PC-9 (cell line): ENCODE measurements at regions not wholly inside any gene's neighbourhood (a gene's known extent, or its start where the extent isn't known, plus 50 kb on each side); places are given as distances from the start of the nearest gene placed in this dataset.

Experiments
- BruUV-seq: library from RNA; stranded (reverse); fragments of 400-500 nt; replicated peaks from 2 replicates; lab custom pipeline; 2021; lab: Mats Ljungman, UMichigan
- CTCF ChIA-PET: fragments of 300-600 bp; sonication (Branson Sonifier 250); formaldehyde crosslinking; loops from one replicate; lab custom pipeline; 2022; ENCODE audit warnings: antibody characterized with exemption; lab: Charles Lee
- POLR2A ChIA-PET: fragments of 300-600 bp; sonication (Branson Sonifier 250); formaldehyde crosslinking; loops from one replicate; lab custom pipeline; 2022; ENCODE audit warnings: antibody characterized with exemption; ENCODE audit not compliant: unreplicated experiment; lab: Charles Lee
- DNase-seq, 2 experiments: peaks; one replicate each; pipeline versions ENCODE4 v3.0.0 to v3.0.0-alpha.2; 2015 to 2022; ENCODE audit warnings: mixed read lengths in 1 of 2
- H2AFZ ChIP-seq: fragments of 200-600 bp; sonication (generic); 2 replicates; pipeline ENCODE4 v1.8.1; 2017; ENCODE audit warnings: antibody characterized with exemption
- H3F3A ChIP-seq: fragments of 200-600 bp; sonication (generic); 2 replicates; pipeline ENCODE4 v1.8.1; 2017; ENCODE audit warnings: antibody characterized with exemption, mild to moderate bottlenecking, low read depth; ENCODE audit not compliant: insufficient read depth
- H3K27ac ChIP-seq: fragments of 200-600 bp; sonication (generic); 2 replicates; pipeline ENCODE4 v1.6.1; 2016; ENCODE audit warnings: mixed run types
- H3K27me3 ChIP-seq: fragments of 200-600 bp; sonication (generic); 2 replicates; pipeline ENCODE4 v1.6.1; 2016; ENCODE audit warnings: low read depth, mixed run types; ENCODE audit not compliant: insufficient read depth
- H3K36me3 ChIP-seq: fragments of 200-600 bp; sonication (generic); 2 replicates; pipeline ENCODE4 v1.6.1; 2016; ENCODE audit warnings: low read depth, mixed run types
- H3K4me1 ChIP-seq: fragments of 200-600 bp; sonication (generic); replicated peaks from 2 replicates; pipeline ENCODE4 v1.6.1; 2016; ENCODE audit warnings: mixed run types; ENCODE audit not compliant: insufficient read depth
- H3K4me2 ChIP-seq: fragments of 200-600 bp; sonication (generic); 2 replicates; pipeline ENCODE4 v1.6.1; 2017; ENCODE audit warnings: mixed run types
- H3K4me3 ChIP-seq: fragments of 200-600 bp; sonication (generic); 2 replicates; pipeline ENCODE4 v1.6.1; 2016; ENCODE audit warnings: mixed run types
- H3K79me2 ChIP-seq: fragments of 200-600 bp; sonication (generic); 2 replicates; pipeline ENCODE4 v1.6.1; 2017; ENCODE audit warnings: low read depth, mixed run types
- H3K9me2 ChIP-seq: fragments of 200-600 bp; sonication (generic); 2 replicates; pipeline ENCODE4 v1.8.1; 2017; ENCODE audit warnings: mild to moderate bottlenecking; ENCODE audit not compliant: insufficient read depth
- H3K9me3 ChIP-seq: fragments of 200-600 bp; sonication (generic); 2 replicates; pipeline ENCODE4 v1.8.1; 2016; ENCODE audit warnings: low read depth; ENCODE audit not compliant: insufficient read depth
- H4K20me1 ChIP-seq: fragments of 200-600 bp; sonication (generic); 2 replicates; pipeline ENCODE4 v1.8.1; 2017; ENCODE audit not compliant: insufficient read depth
- CTCF ChIP-seq: fragments of 200-600 bp; sonication (generic); conservative IDR thresholded peaks from 2 replicates; pipeline ENCODE4 v1.6.1; 2017; ENCODE audit warnings: mixed run types, antibody characterized with exemption, mild to moderate bottlenecking, moderate library complexity
- EZH2 ChIP-seq: fragments of 200-600 bp; sonication (generic); IDR thresholded peaks from 2 replicates; pipeline ENCODE4 v1.8.0; 2017; ENCODE audit warnings: antibody characterized with exemption, low read depth
- intact Hi-C: fragments of 100-400 bp; cut with micrococcal nuclease; formaldehyde crosslinking; loops from one replicate; pipeline ENCODE4 v1.10.0; 2022; ENCODE audit not compliant: unreplicated experiment

DNA sequence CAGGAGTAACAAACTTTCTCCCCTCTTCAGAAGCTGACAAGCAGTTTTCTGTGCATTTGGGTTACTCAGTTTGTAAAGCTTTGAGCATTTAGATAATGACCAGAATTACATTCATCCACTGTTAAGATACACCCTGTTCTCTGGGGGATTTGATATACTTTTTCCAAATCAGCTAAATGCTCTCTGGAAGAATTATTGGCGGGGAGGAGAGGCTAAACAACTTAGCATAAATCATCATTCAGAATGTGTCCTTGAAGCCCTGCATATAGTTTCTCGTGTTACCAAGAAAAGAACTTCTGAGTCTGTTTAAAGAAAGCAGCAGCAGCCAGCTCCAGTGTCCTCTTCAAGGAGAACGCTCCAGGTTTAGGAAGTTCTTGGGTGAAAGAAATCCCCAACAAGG lies 54.9 kb upstream of the LDLRAD3 start:
- no peaks in the 10 kb centered on the region for H3K9me3 ChIP-seq
- peak in 1 of 2 experiments; percentile 21 for DNase-seq
- H3K79me2 ChIP-seq: no peaks in the 10 kb centered on the region
- no peak overlapping the region for H3K4me3 ChIP-seq
- no TSS peak for BruUV-seq
- H2AFZ ChIP-seq: no peak overlapping the region
- peaks cover 9% of the 10 kb centered on the region for H3F3A ChIP-seq
- H3K4me1 ChIP-seq: peaks cover 14% of the 10 kb centered on the region
- no peaks in the 10 kb centered on the region; the same call in 1 of the 2 replicates for H3K9me2 ChIP-seq
- no peaks in the 10 kb centered on the region for H4K20me1 ChIP-seq
- H3K36me3 ChIP-seq: no peaks in the 10 kb centered on the region
- ChIA-PET CTCF (no interaction called here), POLR2A (no interaction called here)
- intact Hi-C loops: no loop called here
- H3K4me2 ChIP-seq: no peak overlapping the region
- TF ChIP-seq CTCF: no peak
- no peak for TF ChIP-seq EZH2
- H3K27me3 ChIP-seq: no peaks in the 10 kb centered on the region
- H3K27ac ChIP-seq: no peak overlapping the region

DNA sequence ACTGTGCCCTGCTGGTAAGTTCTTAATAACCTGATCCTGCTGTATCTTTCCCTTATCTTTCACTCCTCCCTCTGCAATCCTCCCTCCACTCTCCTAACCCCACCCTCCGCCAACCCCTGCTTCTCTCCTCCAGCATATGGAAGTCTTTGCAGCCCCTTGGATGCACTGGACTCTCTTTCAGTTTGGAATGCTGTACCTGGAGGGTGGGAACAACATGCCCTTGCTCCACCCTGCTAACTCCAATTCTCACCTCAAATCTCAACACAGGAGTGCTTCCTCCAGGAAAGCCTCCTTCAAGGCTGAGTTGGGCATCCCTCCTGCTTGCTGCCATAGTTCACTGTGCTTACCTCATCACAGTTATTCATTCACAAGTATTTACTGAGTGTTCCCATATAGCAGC lies 52.8 kb upstream of the LDLRAD3 start:
- no peak overlapping the region for H2AFZ ChIP-seq
- no peak overlapping the region for H3K4me3 ChIP-seq
- ChIA-PET POLR2A (no interaction called here), CTCF (no interaction called here)
- BruUV-seq: no TSS peak
- no peaks in the 10 kb centered on the region for H4K20me1 ChIP-seq
- no peaks in the 10 kb centered on the region for H3K36me3 ChIP-seq
- no peak for TF ChIP-seq CTCF
- H3K9me2 ChIP-seq: no peaks in the 10 kb centered on the region; the same call in 1 of the 2 replicates
- H3K4me2 ChIP-seq: no peak overlapping the region
- H3K27ac ChIP-seq: no peak overlapping the region
- no peaks in the 10 kb centered on the region; the same call in 1 of the 2 replicates for H3K9me3 ChIP-seq
- DNase-seq: peak in 1 of 2 experiments; percentile 21
- intact Hi-C loops: loop anchor here (5.0 kb wide), 1 partner anchor 274 kb away; the partner anchor contains the start of gene FJX1
- peaks cover 17% of the 10 kb centered on the region for H3F3A ChIP-seq
- H3K4me1 ChIP-seq: peaks cover 27% of the 10 kb centered on the region
- no peaks in the 10 kb centered on the region for H3K79me2 ChIP-seq
- H3K27me3 ChIP-seq: no peaks in the 10 kb centered on the region

GRCh38 chr11:35892166-35892565 lies 51.7 kb upstream of the LDLRAD3 start:
- no TSS peak for BruUV-seq
- ChIA-PET CTCF (no interaction called here), POLR2A (no interaction called here)
- Histone ChIP-seq H3K9me2 (no peaks in the 10 kb centered on the region), H3F3A (peaks cover 17% of the 10 kb centered on the region), H4K20me1 (no peaks in the 10 kb centered on the region), H3K9me3 (no peaks in the 10 kb centered on the region; the same call in 1 of the 2 replicates), H3K4me3 (no peak overlapping the region), H3K36me3 (no peaks in the 10 kb centered on the region), H3K4me2 (no peak overlapping the region), H3K27me3 (no peaks in the 10 kb centered on the region), H3K27ac (no peak overlapping the region), H3K79me2 (no peaks in the 10 kb centered on the region), H2AFZ (no peak overlapping the region), H3K4me1 (peaks cover 27% of the 10 kb centered on the region)
- intact Hi-C loops: loop anchor here (5.0 kb wide), 1 partner anchor 275 kb away; the partner anchor contains the start of gene FJX1
- TF ChIP-seq CTCF (no peak), EZH2 (no peak)
- peak in 1 of 2 experiments; percentile 11 for DNase-seq
